CD1c-positive myeloid dendritic cell (primary cell): ENCODE measurements at regions not wholly inside any gene's neighbourhood (a gene's known extent, or its start where the extent isn't known, plus 50 kb on each side); places are given as distances from the start of the nearest gene placed in this dataset.

Source experiments
- DNase-seq: peaks from one replicate; pipeline ENCODE4 v3.0.0-alpha.2; 2016; ENCODE audit errors: extremely low spot score

DNA sequence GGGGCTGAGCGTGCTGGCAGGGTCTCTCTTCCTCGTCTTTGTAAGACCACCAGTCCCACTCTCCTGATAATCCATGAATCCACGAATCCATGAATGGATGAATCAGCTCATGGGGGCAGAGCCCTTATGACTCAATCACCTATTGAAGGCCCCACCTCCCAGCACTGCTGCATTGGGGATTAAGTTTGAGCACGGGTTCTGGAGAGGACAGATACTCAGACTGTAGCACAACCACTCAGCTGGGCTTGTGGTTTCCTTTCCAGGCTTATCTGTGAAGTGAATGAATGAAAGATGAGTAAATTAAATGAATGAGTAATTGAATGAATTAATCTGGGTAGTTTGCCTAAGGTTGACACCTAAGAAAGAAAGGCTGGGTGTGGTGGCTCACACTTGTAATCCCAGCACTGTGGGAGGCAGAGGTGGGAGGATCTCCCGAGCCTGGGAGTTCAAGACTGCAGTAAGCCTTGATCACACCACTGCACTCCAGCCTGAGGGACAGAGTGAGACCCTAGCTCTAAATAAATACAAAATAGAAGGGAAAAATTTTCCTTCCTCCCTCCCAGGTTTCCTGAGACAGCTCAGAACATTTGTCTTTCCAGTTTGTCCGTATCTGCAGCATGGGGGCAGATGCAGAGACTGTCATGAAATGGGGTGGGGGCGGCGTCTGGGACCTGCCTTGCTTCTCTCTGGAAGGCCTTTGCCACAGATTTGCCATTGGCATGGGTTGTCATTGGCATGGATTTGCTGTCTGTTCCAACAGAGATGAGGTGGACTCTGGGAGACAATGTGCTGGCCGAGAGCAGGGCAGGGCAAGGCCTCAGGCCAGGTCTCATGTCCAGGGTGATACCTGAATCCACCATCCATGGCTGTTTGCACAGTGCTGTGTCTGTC, 187.7 kb upstream of the C1orf174 start:
- DNase-seq, result no peak

- no peak for DNase-seq
Measured at GRCh38 chr1:4088676-4089075, 188.6 kb upstream of the C1orf174 start.

DNA sequence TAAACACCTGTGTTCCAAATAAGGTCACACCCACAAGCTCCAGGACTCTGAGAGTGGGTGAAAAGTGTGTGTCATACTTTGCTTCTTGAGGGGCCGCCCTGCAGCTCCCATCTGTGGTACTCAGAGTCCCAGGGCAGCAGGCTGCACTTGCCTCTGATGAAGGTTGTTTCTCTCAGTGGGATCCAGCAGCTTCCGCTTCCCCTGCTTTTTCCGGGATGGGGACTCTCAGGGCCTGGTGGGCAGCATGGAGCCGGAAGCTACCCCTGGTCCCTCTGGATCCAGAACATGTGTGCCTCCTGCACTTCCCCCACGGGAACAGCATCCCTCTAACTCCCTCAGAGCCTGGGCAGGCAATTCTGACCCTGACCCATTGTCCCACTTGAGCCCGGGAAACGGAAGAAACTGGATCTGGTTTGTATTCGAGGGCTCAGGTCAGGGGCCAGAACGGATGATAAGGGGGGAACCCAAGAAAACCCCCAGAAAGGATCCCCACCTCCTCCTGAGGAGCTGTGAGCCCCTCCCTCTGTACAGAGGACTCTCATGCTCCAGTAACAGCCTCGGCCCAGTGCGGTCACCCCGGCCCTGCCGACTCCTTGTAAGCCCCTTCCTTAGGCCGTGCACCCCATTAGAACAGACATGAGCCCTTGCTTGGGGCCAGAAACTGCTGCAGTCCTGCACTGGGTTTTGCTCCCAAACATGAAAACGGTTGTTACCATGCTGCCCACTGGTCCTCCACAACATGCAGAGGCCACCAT, 189.5 kb upstream of the C1orf174 start:
- no peak for DNase-seq

DNA sequence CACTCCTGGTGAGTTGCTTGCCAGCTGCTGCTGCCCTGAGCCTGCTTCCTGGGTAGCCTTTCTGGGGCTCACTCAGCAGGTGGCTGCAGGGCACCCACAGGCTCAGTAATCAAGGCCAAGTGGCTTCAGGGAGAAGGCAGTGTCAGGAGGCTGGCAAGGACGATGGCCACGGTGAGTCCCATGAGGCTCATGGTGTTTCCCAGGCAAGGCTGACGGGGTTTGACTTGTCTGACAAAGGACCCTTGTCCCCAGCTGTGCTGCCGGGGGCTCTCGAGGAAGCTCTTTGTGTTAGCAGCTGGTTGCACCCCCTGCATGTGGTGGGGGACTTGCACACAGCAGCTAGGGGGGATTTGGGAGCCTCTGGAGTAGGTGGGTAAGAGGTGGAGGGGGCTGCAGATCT, 190.5 kb upstream of the C1orf174 start:
- no peak for DNase-seq

DNA sequence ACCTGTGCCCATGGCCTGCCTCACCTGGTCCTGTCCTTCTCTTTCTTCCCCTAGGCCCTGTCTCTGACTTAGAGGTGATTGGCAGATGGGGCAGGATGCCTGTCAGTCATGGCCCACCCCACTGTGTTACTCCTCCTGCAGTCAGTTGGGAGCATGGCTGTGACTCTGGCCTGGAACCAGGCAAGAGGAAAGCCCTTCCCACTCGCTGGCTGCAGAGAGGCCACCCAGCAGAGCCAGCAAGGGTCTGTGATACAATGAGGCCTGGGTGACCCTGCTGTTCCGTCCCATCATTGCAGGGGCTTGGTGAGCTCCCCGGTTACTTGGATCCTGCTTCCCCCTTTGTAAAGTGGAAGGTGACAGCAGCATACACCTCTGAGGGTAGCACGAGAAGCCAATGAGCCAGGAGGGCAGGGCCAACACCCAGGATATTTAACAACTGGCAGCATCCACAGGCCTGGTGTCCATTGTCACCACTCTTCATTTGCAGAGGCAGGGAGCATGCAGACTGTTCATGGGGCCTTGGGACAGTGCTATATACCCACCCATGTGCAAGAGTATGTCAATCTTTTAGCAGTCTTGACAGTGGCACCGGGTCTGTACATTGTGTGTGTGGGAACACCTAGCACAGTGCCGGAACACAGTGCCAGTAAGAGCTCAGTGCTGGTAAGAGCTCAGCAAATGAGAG, 191.0 kb upstream of the C1orf174 start:
- no peak for DNase-seq

DNA sequence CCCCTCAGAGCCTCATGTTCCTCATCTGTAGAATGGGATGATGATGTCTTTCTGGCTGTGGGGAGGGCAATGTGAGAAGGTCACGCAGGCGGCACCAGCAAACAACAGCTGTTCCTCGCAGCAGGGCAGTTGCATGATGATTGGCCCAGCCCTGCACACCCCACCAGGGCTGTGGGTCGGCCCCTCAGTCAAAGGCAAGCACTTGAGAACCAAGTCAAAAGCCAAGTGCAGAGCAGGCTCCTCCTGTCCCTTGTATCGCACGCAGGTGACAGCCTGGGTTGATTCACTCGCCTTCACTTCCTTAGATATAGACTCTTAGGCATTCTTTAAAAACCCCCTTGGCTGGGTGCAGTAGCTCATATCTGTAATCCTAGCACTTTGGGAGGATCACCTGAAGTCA, 191.9 kb upstream of the C1orf174 start:
- DNase-seq, result no peak

DNA sequence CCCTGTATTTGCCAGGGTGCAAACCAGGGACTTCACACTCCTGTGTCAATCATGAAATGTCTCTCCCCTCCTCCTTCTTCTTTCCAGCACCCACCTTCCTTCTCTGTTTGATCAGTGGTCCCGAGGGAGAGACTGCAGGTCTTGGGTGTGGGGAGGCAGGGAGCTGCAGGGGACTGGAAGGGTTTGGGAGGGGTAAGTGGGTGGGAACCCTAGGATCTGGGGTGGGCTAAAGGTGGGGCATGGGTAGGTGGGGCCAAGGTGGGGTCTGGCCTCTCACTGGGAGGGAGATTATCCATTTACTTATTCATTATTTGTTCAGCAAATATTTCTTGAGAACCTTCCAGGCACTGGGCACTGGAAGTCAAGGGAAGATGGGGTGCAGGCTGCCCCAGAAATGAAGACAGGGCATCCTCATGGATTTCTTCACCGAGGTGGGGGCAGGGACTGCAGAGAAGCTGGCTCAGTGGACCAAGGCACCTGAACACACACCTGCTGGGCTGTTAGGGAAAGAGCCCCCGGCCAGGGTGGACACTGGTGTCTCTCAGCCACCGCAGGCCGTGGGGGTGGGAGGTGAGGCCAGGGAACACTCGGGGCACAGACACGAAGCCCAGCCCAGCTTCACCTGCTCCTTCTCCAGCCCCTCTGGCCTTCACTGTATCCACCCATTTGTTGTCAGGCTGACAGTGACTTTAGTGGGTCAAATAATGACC, 193.9 kb upstream of the C1orf174 start:
- no peak for DNase-seq

DNA sequence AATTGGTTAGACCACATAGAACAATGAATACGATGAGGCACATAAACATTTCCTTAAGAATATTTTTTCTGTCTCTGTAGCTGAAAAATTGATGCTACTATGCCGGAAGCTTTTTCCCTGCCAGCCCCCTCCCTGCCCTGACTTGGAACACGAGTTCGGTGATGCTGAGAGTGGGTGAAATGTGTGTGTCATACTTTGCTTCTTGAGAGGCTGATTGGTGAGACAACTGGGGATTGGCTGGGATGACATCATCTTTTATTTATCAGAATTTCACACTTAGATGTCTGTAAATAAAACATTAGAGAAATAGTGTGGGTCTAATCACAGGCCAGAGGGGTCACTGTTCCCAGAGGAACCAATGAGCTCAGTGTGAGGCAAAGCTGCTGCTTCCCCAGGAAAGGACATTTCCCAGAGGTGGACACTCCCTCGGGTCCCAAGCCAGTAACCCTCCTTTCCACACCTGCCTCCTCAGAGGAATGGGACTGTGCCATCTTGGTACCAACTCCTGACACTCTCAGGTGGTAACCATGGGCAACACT, 195.4 kb upstream of the C1orf174 start:
- no peak for DNase-seq

DNA sequence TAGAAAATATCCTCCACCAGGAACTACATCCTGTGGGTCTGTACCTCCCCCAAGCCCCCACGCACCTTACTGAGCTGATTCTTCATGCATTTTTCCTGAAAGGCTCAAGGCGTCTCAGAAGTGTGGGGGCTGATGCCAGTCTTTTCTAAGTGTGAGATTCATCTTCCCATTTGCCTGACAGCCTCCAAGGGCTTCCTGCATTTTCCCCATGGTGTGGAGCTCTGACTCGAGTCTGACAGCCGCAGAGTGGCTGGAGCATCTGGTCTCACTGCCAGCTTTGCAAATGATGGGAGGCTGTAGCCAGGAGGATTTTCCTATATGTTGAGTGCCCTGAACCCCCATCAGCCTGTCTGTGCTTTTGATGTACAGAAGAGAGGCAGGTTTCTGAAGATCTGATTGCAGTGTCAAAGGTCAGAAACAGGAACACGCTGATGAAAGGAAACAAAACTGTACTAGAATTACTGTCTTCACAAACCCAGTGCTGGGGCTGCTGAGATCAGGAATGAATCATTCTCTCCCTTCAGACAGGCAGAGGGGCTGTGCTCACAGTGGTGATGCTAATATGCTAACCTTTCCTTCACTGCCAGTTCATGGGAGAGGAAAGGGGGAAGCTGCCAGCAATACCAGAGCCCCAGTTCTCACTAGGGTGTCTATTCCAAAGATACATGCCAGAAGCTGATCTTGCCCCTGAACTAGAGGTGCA, 201.5 kb upstream of the C1orf174 start:
- DNase-seq, result no peak

GRCh38 chr1:4105300-4105880, 205.3 kb upstream of the C1orf174 start:
- DNase-seq, result no peak

- DNase-seq, result no peak
Measured at GRCh38 chr1:4106731-4107130, 206.7 kb upstream of the C1orf174 start.

DNA sequence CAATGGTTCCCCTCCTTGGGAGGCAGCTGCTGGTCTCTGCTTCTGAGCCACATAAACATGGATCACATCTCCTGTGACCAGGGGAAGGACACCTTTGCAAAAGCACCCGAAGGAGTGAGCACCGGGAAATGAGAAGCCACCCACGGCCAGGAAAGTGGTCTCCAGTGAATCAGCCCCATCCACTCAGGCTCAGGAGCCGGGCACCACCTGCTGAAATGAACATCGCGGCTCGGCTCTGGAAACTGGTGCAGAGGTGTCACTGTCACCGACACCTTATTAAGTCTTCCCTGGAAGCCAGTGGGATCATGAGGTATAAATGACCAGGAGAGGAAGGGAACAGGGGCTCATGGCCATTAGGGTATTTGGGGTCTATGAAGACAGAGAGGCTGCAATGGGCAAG, 207.2 kb upstream of the C1orf174 start:
- no peak for DNase-seq

- DNase-seq, result no peak
Measured at GRCh38 chr1:4108331-4108730, 208.3 kb upstream of the C1orf174 start.

DNA sequence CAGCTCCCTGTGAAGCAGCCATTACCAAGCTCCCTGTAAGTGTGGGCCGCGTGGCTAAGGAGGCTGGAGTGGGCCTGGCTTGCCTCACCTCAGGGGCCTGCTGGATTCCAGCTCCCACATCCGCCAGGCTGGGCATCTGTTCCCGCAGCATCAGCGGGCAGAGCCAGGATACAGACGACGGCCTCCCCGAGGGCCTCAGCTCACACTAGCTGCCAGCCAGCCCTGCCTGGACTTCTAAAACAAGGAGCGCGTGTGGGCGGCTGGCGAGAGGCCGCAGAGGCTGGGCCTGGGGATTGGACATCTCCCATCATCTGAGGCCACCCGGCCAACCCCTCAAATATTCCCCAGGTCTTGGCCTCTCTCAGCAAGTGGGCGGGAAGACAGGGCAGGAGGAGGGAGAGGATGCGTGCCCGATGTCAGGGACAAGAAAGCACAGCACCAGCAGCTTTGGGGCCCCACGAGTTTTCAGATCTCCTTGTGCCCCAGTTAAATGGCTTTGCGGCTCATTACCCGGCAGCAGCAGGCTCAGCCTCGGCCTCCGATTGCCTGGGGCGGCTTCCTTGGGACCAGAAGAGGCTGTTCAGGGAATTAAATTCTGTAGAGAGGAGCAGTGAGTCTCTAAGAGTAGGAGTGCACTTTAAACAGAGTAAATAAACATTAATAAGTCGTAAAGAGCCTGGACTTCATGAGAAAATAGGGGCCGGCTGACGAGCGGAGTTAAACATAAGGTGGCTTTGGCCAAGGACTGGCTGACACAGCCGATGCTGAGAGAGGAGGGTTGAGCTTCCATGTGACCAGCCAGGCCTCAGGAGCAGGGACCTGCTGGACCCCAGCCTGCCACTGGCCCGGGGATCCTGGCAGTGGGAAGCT, 208.9 kb upstream of the C1orf174 start:
- no peak for DNase-seq

- DNase-seq, result no peak
Measured at GRCh38 chr1:4109628-4109940, 209.5 kb upstream of the C1orf174 start.

- no peak for DNase-seq
Measured at GRCh38 chr1:4110888-4111287, 210.8 kb upstream of the C1orf174 start.

DNA sequence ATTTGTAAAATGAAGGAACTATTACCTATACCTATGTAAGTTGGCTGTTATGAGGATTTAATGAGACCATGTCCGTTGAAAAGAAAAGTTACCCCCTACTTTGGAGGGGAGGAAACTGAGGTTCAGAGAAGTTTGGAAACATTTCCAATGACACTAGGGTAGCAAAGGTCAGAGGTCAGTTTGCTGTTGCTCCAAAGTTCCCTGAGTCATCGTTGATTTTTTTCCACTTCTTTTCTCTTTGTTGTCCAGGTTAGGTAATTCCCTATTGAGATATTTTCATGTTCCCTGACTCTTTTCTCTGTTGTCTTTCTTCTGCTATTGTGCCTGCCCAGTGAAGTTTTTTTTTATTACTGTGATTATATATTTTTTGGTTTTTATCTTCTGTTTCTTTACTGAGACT, 213.8 kb upstream of the C1orf174 start:
- DNase-seq, result no peak

- DNase-seq, result no peak
Measured at GRCh38 chr1:4115191-4115900, 215.3 kb upstream of the C1orf174 start.

DNA sequence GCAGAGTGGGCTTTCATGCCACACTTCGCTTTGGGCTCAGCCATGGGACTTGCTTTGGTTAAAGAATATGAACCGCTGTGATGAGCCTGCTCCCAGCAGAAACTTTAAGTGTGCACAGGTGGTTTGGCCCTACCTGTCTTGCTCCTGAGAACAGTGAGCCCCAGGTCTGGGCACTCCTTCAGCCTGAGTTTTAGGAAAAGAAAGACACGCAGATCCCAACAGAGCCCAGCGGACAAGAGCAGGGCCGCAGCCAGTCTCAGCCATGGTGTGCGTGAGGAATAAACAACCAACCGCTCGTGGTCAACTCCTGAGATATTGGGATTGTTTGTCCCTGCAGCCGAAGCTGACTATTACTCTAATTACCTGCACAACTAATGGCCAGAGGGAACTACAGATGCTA, 217.1 kb upstream of the C1orf174 start:
- DNase-seq, result no peak
